CD4-positive, alpha-beta T cell treated with Interleukin-12 subunit alpha and Interleukin-12 subunit beta, for 1 hour (primary cell): ENCODE measurements at regions not wholly inside any gene's neighbourhood (a gene's known extent, or its start where the extent isn't known, plus 50 kb on each side); places are given as distances from the start of the nearest gene placed in this dataset.

Experiments
- DNase-seq: peaks from one replicate; pipeline ENCODE4 v3.0.0-alpha.2; 2020

DNA sequence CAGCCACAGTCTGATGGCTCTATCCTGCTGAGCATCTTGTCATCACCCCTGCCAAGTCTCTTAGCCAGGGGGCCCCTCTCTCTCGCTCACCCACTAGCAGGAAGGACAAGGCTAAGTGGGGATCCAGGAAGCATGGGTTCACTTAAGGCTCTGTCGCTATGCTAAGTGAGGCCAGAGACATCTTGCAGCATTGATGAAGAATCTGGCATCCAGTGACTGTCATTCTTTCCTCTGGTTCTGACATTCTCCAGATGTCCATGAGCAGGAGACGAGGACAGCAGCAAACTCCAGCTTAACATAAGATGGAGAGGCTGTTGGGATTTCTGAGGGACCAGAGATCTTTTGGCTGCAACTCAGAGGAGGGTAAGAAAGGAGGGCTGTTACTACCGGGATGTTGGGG lies 230.2 kb downstream of the TSHZ3 start:
- DNase-seq, result no peak

DNA sequence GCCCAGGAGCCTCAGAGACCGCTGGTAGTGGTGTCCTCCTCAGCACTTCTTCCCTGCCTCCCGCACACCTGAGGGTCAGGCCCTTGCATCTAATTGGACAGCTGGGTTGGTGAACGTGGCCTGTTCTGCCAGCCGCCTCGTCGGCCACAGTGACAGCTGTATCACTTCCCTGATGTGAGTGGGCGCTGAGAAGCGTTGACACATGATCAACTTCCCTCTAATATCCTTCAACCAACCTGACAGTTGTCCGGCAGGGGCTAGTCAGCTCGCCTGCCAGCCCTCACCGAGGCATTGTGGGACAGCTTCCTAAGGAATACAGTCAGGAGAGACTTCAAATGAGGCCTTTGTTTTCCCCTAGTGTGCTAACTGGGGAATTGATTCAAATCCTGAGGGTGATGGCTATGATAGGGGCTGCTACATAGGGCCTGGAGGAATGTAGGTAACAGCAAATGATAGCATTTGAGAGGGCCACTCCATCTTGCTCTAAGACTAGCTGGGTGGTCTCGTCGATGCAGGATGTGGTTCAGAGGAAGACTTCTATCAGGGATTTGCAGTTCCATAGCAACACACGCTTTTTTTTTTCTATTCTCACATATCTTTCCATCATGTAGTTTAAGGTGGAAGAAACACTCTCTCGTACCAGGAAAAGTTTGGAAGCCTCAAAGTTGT lies 230.8 kb downstream of the TSHZ3 start:
- DNase-seq, result no peak

DNA sequence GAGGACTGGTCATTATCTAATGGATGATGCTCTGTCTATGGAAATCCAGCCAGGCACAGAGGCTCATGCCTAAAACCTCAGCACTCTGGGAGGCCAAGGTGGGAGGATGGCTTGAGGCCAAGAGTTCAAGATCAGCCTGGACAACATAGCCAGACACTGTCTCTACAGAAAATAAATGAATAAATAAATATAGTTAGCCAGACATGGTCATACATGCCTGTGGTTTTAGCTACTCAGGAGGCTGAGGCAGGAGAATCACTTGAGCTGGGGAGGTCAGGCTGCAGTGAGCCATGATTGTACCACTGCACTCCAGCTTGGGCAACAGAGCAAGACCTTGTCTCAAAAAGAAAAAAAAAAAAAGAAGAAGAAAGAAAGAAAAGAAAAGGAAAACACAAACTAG lies 234.7 kb downstream of the TSHZ3 start:
- DNase-seq, result no peak

DNA sequence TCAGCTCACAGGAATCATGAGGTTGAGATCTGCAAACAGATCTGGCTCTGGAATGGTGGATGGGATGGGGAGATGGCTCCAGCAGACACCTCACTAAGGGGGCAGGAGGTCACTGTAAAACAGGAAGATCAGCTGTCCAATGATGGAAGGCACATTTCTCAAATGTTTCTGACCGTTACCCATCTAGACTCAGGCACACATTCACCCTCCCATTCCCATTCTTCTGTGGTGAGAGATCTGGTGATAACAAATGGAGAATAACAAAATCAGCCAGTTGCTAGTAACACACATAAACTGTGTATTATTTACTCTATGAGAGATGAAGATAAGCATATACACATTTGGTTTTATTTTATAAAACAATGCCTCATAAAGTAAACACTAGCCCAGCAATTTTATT lies 235.9 kb downstream of the TSHZ3 start:
- DNase-seq, result no peak

GRCh38 chr19:31112158-31112557 lies 237.1 kb downstream of the TSHZ3 start:
- DNase-seq, result no peak

DNA sequence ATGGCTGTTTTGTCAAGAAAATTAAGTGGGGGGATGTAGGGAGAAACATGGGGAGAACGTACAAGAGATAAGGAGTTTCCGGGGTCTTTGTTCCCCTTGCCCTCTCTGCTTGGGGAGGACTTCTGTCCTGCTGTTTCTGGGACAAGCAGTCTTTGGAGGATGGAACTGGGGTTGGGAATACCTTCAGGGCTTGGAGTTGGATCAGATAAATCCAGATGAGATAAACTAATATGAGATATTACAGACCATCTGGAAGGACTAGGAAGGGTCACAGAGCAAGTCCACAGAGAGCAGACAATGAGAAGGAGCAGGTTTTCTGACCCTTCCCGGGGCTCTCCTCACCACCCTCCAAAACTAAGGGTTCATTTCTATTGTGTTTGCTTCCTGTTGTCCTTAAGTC lies 237.5 kb downstream of the TSHZ3 start:
- DNase-seq, result no peak

DNA sequence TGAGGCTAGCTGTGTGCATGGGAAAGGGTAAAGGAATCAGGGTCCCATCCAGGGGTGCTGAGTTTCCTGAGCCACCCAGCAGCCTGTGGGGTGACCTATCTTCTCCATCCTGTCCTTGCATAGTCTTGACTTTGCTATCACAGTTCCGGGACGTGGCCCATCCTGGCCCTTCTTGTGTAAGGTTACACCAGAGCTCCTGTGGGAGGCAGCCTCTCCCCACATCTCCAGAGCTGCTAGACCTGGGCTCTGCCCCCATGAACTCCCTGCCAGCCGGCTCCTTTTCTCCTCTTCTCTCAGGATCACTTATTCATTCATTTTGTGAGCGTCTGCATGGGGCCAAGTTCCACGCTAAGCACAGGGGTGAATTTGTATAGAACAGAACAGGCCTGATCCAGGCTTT lies 238.9 kb downstream of the TSHZ3 start:
- no peak for DNase-seq

- no peak for DNase-seq
Measured at GRCh38 chr19:31109636-31110035, 239.6 kb downstream of the TSHZ3 start.

DNA sequence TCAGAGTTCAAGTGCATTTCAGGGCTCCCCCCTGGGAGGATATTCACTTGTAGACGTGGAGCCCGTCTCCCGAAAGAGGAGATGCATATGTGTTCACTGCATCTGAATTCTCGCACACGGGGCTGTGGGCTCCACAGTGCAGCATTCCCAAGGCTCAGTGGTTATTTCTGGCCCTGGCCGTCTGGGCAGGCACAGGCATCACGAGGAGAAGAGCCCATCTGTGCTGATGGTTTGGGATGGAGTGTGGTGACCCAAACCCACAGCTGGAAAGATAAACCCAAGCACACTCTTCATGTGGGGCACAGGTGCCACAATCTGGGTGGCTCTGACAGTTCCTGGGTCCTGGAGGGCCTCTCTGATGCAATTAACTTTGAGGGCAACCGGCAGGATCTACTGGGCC lies 242.1 kb downstream of the TSHZ3 start:
- DNase-seq, result no peak

DNA sequence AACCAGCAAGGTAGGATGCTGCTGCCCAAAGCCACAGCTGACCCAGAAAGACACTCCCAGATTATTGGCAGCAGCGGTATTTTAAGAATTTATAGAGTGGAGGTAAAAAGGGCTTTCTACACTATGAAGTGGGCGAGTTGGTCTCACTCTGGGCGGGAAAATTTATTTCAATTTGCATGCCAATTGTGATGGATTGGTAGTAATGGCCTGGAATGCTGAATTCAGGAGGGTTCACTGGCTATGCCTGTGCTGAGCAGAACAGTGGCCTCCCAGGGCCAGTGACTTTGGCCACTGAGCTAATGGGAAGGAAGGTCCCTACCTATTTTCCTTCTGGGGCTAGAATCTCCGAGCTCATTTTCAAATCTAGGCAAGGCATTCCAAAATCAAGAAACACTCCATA lies 243.5 kb downstream of the TSHZ3 start:
- DNase-seq, result no peak

DNA sequence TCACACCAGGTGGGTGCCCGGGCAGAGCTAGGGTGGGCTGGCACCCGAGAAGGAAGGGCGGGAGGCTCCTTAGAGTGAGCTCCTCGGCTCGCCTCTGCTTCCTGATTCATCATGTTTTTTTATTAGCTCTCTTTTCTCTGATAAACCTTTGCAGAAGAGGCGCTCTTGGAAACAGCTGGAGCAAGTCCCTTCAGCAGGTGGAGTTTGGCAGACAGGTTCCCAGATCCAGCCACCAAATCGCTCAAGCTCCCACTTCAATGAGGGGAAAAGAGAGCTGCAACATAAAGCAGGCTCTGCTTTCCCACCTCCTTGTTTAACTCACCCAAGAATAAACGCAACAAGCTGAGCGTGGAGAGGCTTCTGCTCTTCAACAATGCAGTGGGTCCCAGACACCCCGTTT lies 244.8 kb downstream of the TSHZ3 start:
- no peak for DNase-seq

DNA sequence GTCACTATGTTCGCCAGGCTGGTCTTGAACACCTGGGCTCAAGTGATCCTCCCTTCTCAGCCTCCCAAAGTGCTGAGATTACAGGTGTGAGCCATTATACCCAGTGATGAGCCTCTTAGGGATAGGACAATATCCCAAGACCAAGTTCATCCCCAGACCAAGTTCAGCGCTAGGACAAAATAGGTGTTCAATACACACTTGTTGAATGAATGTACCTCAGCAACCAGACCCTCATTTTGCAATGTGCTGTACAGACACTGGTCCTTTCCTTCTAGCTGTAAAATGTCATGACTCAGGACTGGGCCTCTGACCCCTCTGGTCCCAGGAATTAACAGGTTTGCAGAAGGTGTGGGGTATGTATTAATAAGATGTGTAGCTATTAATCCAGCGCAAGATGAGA lies 246.0 kb downstream of the TSHZ3 start:
- no peak for DNase-seq

DNA sequence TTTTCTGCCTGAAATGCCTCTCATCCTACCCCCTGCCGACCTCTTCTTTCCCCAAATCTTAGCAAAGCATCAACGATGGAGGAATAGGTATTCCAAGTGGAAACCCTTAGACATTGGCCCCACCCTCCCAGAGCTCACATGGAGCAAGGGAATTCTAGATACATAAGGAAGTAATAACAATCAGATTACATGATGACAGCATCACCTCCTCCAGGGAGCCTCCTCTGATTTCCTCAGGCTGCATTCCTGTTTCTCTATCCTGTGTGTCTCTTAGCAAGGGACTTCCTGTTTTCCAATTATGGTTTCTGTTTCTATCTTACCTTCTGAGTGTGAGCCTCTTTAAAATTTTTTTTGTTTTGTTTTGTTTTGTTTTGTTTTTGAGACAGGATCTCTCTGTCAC lies 246.6 kb downstream of the TSHZ3 start:
- DNase-seq, result no peak

DNA sequence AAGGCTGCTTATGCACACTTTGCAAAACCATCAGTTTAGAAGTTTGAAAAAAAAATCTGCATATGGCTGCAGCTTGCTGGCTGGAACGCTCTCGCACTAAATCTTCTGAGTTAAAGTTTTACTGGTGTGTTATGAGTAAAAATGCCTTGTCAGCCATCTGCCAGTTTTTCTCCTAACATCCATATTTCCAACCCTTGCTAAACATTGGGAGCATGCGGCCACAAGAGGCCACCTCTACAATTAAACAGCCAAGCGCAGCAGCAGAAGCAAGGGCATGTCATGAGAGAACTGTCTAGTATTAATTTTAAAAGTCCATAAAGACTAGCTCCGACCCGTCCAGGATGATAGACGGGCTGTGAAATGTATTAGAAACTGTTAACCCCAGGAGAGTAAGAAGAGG lies 248.3 kb downstream of the TSHZ3 start:
- no peak for DNase-seq

- DNase-seq, result no peak
Measured at GRCh38 chr19:31100206-31100590, 249.0 kb downstream of the TSHZ3 start.

- no peak for DNase-seq
Measured at GRCh38 chr19:31099515-31100205, 249.6 kb downstream of the TSHZ3 start.

DNA sequence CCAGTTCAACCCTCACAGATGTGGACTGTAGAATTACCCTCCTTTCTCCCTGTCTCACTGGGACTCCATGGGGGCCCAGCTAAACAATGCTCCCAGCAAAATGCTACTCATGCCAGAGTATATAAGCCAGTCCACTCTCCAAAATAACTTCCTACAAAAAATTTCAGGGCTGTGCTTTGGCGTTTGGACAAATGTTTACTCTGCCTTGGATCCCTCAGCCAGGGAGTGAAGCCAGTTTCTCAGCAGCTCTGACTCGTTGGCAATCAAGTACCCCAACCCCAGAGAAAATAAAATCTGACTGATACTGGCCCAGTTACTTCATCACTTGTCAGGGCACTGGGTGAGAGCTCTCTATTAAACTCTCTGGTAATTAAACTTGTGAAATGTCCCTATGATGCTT lies 250.4 kb downstream of the TSHZ3 start:
- DNase-seq, result no peak

DNA sequence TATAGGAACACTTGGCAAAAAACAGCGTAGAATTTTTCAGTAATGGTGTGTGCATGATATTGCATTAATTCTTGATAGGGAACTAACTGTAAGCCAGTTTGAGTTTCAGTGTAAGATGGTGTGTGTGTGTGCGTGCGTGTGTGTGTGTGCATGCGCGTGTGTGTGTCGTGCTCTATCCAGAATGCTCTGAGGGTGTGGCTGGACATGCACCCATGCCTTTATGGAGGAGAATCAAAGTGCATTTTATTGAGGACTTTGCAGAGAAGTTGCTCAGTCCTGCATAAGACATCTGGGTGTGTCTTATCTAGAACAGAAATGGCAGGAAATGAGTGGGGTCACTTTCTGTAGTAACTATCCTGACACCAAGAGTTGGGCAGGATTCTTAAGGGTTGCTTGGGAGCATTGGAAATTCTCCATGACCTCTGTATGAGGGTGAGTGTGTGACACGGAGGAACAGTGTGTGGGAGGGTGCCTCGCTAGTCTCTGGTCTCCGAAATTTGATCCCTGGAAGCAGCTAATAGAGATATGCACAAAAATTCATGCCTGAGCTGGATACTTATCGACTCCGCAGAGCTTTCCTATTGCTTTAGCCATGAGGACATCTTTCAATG lies 252.2 kb downstream of the TSHZ3 start:
- no peak for DNase-seq

GRCh38 chr19:31096062-31096830 lies 253.0 kb downstream of the TSHZ3 start:
- no peak for DNase-seq

DNA sequence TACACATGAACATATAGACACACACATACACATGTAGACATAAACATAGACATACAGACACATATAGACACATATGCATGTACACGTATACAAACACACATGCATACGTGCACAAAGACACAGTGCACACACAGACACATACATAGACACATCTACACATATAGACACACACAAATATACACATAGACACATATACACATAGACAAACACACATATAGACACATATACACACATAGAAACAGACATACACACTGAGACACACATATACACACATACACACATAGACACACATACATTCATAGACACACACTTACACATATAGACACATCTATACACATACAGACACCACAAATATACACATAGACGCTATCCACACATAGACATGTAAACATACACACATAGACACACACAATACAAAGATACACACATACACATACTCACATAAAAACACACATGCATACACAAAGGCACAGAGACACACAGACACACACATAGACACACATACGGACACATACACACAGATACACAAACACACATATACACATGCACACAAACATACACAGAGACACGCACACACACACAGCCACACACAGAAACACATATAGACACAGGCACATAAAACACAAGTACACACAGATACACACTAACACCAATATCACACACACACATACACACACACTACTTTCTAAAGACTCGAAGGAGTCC lies 254.0 kb downstream of the TSHZ3 start:
- DNase-seq, result no peak

DNA sequence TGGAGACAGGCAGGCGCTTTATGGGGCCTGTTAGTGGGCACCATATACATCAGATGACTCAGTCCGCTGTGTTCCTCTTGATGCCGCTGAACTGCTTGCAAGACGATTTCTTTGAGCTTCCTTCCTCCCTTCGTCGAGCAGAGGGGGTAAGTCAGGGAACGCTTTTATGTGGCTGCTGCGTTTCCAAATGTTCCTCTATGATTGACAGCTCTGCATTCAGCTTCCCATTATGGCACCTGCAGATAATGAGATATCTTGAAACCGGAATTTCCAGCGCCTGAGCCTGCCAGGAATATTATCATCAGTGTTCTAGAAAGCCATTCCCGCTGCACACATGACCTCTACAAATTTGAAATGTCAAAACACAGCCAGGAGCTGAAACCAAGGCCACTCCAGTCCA lies 257.0 kb downstream of the TSHZ3 start:
- no peak for DNase-seq

GRCh38 chr19:31089681-31090080 lies 259.6 kb downstream of the TSHZ3 start:
- no peak for DNase-seq

GRCh38 chr19:31085125-31085524 lies 264.1 kb downstream of the TSHZ3 start:
- no peak for DNase-seq
